ENCODE measurements at regions not wholly inside any gene's neighbourhood (a gene's known extent, or its start where the extent isn't known, plus 50 kb on each side); places are given as distances from the start of the nearest gene placed in this dataset.

DNA sequence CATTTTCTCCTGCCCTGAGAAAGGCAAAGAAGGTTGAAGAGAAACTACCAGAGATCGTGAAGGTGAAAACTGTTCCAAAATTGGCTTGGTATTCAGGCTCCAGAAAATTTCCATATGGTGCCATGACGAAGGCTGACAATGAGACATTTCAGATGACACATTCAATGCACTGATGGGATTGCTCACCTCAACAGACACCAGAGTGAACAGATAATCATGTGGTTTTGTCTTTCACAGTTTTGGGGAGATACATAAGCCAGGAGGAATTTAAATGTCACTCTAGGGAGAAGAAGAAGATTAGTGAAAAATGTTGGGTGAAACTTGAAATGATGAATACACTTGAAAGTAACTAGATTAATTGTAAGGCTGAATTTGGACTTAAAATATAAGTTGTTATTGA is 339.7 kb upstream of the EPHA3 start:
- no peaks in the 10 kb centered on the region for H3K36me3 ChIP-seq
- no peak overlapping the region for H3K27ac ChIP-seq (replicated peaks)
- TF ChIP-seq, protein P1, sequence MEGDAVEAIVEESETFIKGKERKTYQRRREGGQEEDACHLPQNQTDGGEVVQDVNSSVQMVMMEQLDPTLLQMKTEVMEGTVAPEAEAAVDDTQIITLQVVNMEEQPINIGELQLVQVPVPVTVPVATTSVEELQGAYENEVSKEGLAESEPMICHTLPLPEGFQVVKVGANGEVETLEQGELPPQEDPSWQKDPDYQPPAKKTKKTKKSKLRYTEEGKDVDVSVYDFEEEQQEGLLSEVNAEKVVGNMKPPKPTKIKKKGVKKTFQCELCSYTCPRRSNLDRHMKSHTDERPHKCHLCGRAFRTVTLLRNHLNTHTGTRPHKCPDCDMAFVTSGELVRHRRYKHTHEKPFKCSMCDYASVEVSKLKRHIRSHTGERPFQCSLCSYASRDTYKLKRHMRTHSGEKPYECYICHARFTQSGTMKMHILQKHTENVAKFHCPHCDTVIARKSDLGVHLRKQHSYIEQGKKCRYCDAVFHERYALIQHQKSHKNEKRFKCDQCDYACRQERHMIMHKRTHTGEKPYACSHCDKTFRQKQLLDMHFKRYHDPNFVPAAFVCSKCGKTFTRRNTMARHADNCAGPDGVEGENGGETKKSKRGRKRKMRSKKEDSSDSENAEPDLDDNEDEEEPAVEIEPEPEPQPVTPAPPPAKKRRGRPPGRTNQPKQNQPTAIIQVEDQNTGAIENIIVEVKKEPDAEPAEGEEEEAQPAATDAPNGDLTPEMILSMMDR (IDR thresholded peaks at IDR 0.05; ENCODE audit: borderline replicate concordance): no peak
- no peak overlapping the region for H3K4me3 ChIP-seq
- no peak for DNase-seq
- no peaks in the 10 kb centered on the region for H3K4me1 ChIP-seq
- intact Hi-C loops (cut with micrococcal nuclease): no loop called here
- H3K9me3 ChIP-seq (replicated peaks): peaks cover 30% of the 10 kb centered on the region
- no peaks in the 10 kb centered on the region for H3K27me3 ChIP-seq (ENCODE audit: low read depth)

DNA sequence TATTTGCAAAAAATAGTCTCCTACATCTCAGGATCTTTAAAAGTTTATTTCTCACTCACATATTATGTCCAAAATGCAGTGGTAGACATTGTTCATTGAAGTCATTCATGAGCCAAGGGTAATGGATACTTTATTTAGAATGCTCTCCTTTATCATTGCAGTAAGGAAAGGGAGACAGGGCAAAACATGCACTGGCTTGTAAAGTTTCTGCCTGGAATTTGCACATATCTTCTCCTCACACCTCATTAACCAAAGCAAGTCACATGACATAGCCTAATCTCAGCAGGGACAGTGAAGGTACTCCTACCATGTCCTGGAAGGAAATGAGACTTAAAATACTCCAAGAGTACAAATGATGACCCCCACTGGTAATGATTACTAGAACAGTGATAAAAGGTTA is 333.7 kb upstream of the EPHA3 start:
- Histone ChIP-seq H3K4me3 (no peak overlapping the region), H3K9me3 (replicated peaks) (peaks cover 14% of the 10 kb centered on the region), H3K27me3 (ENCODE audit: low read depth) (no peaks in the 10 kb centered on the region), H3K4me1 (no peaks in the 10 kb centered on the region), H3K27ac (replicated peaks) (no peak overlapping the region), H3K36me3 (no peaks in the 10 kb centered on the region)
- TF ChIP-seq, protein P1 (IDR thresholded peaks at IDR 0.05; ENCODE audit: borderline replicate concordance): no peak
- DNase-seq: no peak
- intact Hi-C loops (cut with micrococcal nuclease): no loop called here

DNA sequence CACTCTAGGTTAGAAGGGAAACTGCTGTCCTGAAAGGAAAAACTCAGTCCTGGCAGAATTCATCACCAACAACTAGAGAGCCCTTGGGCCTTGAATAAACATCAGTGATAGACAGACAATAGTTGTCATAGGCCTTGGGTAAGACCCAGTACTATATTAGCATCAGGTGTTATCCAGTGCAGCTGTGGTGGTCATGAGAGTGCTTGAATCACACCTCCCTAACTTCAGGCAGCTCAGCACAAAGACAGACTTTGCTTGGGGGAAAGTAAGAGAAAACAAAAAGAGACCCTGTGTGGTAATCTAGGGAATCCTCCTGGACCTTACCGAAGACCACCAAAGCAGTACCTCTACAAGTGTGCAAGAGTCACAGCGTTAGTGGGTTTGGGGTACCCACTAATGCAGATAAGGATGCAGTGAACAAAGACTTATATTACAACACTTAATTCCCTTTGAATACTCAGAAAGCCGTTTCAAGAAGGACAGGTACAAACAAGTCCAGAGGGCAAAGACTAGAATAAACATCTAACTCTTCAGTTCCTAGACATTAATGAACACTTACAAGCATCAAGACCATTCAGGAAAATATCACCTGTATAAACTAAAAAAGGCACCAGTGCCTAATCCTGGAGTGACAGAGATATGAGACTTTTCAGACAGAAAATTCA is 332.3 kb upstream of the EPHA3 start:
- TF ChIP-seq, protein P1 (IDR thresholded peaks at IDR 0.05; ENCODE audit: borderline replicate concordance): no peak
- no peak overlapping the region for H3K27ac ChIP-seq (replicated peaks)
- no peaks in the 10 kb centered on the region for H3K27me3 ChIP-seq (ENCODE audit: low read depth)
- peaks cover 10% of the 10 kb centered on the region for H3K9me3 ChIP-seq (replicated peaks)
- intact Hi-C loops (cut with micrococcal nuclease): no loop called here
- H3K36me3 ChIP-seq: no peaks in the 10 kb centered on the region
- no peak for DNase-seq
- H3K4me3 ChIP-seq: no peak overlapping the region
- no peaks in the 10 kb centered on the region for H3K4me1 ChIP-seq

DNA sequence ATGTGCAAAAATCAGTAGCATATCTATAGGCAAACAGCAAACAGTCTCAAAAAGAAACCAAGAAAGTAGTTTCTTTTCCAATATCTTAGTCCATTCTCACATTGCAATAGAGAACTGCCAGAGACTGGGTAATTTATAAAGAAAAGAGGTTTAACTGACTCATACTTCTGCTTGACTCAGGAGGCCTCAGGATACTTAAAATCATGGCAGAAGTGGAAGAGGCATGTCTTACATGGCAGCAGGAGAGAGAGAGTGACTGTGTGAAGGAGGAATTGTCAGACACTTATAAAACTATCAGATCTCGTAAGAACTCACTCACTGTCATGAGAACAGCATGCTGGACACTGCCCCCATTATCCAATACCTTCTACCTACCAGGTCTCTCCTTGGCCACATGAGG is 327.9 kb upstream of the EPHA3 start:
- DNase-seq: no peak
- TF ChIP-seq, protein P1 (IDR thresholded peaks at IDR 0.05; ENCODE audit: borderline replicate concordance): no peak
- intact Hi-C loops (cut with micrococcal nuclease): no loop called here
- Histone ChIP-seq H3K4me1 (no peaks in the 10 kb centered on the region), H3K27me3 (ENCODE audit: low read depth) (no peaks in the 10 kb centered on the region), H3K27ac (replicated peaks) (no peak overlapping the region), H3K9me3 (replicated peaks) (peaks cover 8% of the 10 kb centered on the region), H3K36me3 (no peaks in the 10 kb centered on the region), H3K4me3 (no peak overlapping the region)

DNA sequence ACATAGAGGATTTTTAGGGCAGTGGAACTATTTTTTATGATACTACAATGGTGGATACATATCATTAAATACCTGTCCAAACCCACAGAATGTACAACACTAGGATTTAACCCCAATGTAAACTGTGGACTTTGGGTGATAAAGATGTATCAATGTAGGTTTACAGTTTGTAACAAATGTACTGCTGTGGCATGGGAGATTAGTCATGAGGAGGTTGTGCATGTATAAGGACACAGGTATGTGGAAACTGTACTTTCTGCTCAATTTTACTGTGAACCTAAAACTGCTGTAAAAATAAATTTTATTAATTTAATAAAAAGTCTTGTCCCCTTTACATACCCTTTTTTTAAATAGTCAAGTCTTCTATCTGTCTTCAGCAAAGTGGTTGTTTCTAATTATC is 322.5 kb upstream of the EPHA3 start:
- Histone ChIP-seq H3K9me3 (replicated peaks) (peaks cover 15% of the 10 kb centered on the region), H3K36me3 (no peaks in the 10 kb centered on the region), H3K4me3 (no peak overlapping the region), H3K27me3 (ENCODE audit: low read depth) (no peaks in the 10 kb centered on the region), H3K27ac (replicated peaks) (no peak overlapping the region), H3K4me1 (no peaks in the 10 kb centered on the region)
- DNase-seq: no peak
- TF ChIP-seq, protein P1 (IDR thresholded peaks at IDR 0.05; ENCODE audit: borderline replicate concordance): no peak
- intact Hi-C loops (cut with micrococcal nuclease): no loop called here
